ENCODE measurements at regions not wholly inside any gene's neighbourhood (a gene's known extent, or its start where the extent isn't known, plus 50 kb on each side); places are given as distances from the start of the nearest gene placed in this dataset.
"Not testable (repeated sequence)": the region's sequence is repeated elsewhere in the genome, so short reads cannot be mapped to it uniquely, and the experiment has no call there.

- DNase-seq (ENCODE audit: low read depth in 2 of 2) = no peak
Observed at GRCh38 chr3:18237251-18238005, 187.7 kb downstream of the SATB1 start.

- DNase-seq (ENCODE audit: low read depth in 2 of 2) = no peak
Observed at GRCh38 chr3:18236726-18237125, 188.4 kb downstream of the SATB1 start.

GRCh38 chr3:18234717-18235335, 190.3 kb downstream of the SATB1 start:
- no peak for DNase-seq (ENCODE audit: low read depth in 2 of 2)

GRCh38 chr3:18233987-18234716, 191.0 kb downstream of the SATB1 start:
- DNase-seq (ENCODE audit: low read depth in 2 of 2) = no peak

- no peak for DNase-seq (ENCODE audit: low read depth in 2 of 2)
Observed at GRCh38 chr3:18232317-18232716, 192.8 kb downstream of the SATB1 start.

GRCh38 chr3:18228060-18228459, 197.1 kb downstream of the SATB1 start:
- no peak for DNase-seq (ENCODE audit: low read depth in 2 of 2)

GRCh38 chr3:18225709-18226108, 199.4 kb downstream of the SATB1 start:
- DNase-seq (ENCODE audit: low read depth in 2 of 2) = no peak

- no peak for DNase-seq (ENCODE audit: low read depth in 2 of 2)
Observed at GRCh38 chr3:18224426-18224825, 200.7 kb downstream of the SATB1 start.

- DNase-seq (ENCODE audit: low read depth in 2 of 2) = no peak
Observed at GRCh38 chr3:18223974-18224373, 201.2 kb downstream of the SATB1 start.

GRCh38 chr3:18223571-18223970, 201.6 kb downstream of the SATB1 start:
- no peak for DNase-seq (ENCODE audit: low read depth in 2 of 2)

- DNase-seq (ENCODE audit: low read depth in 2 of 2) = no peak
Observed at GRCh38 chr3:18222686-18223085, 202.5 kb downstream of the SATB1 start.

- DNase-seq (ENCODE audit: low read depth in 2 of 2) = no peak
Observed at GRCh38 chr3:18217507-18218174, 207.5 kb downstream of the SATB1 start.

- no peak for DNase-seq (ENCODE audit: low read depth in 2 of 2)
Observed at GRCh38 chr3:18216996-18217395, 208.1 kb downstream of the SATB1 start.

GRCh38 chr3:18215639-18216038, 209.5 kb downstream of the SATB1 start:
- DNase-seq (ENCODE audit: low read depth in 2 of 2) = no peak

- DNase-seq (ENCODE audit: low read depth in 2 of 2) = no peak
Observed at GRCh38 chr3:18211116-18211515, 214.0 kb downstream of the SATB1 start.

GRCh38 chr3:18208856-18209255, 216.3 kb downstream of the SATB1 start:
- DNase-seq (ENCODE audit: low read depth in 2 of 2) = no peak

- DNase-seq (ENCODE audit: low read depth in 2 of 2) = no peak
Observed at GRCh38 chr3:18208091-18208490, 217.0 kb downstream of the SATB1 start.

GRCh38 chr3:18207226-18207625, 217.9 kb downstream of the SATB1 start:
- DNase-seq (ENCODE audit: low read depth in 2 of 2) = no peak

GRCh38 chr3:18205701-18206100, 219.4 kb downstream of the SATB1 start:
- not testable (repeated sequence) for DNase-seq (ENCODE audit: low read depth in 2 of 2)

GRCh38 chr3:18201315-18201714, 223.8 kb downstream of the SATB1 start:
- DNase-seq (ENCODE audit: low read depth in 2 of 2) = no peak

- DNase-seq (ENCODE audit: low read depth in 2 of 2) = no peak
Observed at GRCh38 chr3:18199757-18200156, 225.4 kb downstream of the SATB1 start.

- DNase-seq (ENCODE audit: low read depth in 2 of 2) = no peak
Observed at GRCh38 chr3:18195836-18196235, 229.3 kb downstream of the SATB1 start.
